NCI-H510A treated with DMSO at 0.1 percent for 48 hours (cell line): ENCODE measurements at regions not wholly inside any gene's neighbourhood (a gene's known extent, or its start where the extent isn't known, plus 50 kb on each side); places are given as distances from the start of the nearest gene placed in this dataset.
A peak's percentile ranks its signal among the peaks of the same experiment; 100 is the strongest.
"Not testable (repeated sequence)": the region's sequence is repeated elsewhere in the genome, so short reads cannot be mapped to it uniquely, and the experiment has no call there.

ENCODE experiments used
- DNase-seq: peaks from one replicate; lab custom pipeline; 2025; lab: John Stamatoyannopoulos, UW

DNA sequence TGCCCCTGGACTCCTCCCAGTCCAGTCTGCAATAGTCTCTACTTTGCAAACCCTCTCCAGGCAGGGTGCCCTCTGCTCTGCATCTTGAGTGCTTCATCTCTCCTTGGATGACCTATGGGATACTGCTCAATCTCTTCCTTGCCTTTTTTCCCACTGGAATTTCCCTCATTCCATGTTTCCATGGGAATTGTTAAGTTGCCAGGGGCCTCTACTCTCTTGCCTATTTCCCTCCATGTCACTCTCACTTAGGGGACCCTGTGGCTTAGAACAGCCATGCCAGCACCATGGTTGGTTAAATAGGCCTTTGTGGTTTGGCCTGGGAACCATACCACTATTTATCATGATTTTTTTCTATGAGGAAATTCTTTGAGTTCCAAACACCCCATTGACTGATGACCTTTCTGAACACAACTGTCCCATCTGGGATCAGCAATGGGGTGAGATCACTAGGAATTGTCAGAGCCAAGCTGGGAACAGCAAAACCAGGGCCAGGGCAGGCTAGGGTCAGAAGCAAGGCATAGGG is 91.4 kb upstream of the RBMS1 start:
- no peak for DNase-seq

DNA sequence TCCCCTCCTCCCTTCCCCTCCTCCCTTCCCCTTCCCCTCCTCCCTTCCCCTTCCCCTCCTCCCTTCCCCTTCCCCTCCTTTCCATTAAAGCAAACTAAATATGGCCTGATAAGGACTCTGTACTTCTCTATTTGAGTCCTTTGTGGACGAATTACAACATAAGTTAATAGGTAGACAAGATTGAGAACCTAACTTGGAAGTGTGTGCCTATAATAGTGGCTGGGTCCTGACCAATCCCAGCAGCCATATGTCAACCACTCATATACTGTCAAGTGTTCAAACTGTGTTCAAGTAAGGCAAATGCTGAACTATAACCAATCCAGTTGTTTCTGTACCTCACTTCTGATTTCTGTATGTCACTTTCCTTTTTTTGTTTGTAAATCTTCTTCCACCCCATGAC is 97.1 kb upstream of the RBMS1 start:
- no peak for DNase-seq

DNA sequence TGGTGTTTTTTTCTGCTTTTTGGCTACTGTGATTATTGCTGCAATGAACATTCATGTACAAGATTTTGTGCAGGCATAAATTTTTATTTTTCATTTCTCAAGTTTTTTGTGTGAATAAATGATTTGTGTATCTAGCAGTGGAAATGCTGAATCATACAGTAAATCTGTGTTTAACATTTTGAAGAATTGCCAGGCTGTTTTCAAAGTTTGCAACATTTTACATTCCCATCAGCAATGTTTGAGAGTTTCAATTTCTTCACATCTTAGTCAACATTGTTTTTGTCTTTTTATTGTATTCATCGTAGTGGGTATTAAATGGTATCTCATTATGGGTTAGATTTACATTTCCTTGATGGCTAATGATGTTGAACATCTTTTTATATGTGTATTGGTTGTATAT is 98.8 kb upstream of the RBMS1 start:
- no peak for DNase-seq

DNA sequence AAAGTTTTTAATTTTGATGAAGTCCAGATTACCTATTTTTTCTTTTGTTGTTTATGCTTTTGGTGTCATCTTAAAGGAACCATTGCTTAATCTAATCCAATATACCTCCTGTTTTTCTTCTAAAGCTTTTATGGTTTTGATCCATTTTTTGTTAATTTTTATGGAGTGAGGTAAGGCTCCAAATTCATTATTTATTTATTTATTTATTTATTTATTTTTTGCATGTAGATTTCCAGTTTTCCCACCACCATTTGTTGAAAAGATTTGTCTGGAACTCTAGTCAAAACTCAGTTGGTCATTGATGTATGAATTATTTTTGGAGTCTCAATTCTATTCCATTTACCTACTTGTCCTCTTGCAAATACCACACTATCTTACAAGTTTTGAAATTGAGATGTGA is 99.4 kb upstream of the RBMS1 start:
- no peak for DNase-seq

DNA sequence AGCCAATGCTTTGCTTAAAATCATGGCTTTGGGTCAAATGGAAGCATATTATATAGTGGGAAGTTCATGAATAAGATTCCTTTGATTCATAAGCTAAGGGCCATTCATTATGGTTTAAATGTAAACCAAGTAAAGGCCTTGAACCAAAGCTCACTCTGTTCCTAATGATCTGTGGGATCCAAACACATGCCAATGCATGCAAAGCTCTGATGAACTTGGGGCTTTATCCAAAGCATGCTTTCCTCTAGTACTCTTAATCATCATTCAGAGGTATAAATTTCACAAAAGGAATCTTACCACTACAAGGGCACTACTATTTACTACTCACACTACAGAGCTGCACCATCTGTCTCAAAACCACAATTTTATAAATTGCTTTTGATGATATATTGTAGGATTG is 102.8 kb upstream of the RBMS1 start:
- DNase-seq = no peak

DNA sequence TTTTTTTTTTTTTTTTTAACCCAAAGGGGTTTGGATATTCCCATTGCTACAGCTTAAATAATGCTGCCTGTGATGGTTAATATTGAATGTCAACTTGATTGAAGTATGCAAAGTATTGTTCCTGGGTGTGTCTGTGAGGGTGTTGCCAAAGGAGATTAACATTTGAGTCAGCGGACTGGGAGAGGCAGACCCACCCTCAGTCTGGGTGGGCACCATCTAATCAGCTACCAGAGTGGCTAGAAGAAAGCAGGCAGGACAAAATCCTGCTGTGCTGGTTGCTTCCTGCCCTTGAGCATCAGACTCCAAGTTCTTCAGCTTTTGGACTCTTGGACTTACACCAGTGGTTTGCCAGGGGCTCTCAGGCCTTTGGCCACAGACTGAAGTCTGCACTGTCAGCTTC is 106.8 kb upstream of the RBMS1 start:
- DNase-seq = not testable (repeated sequence)

DNA sequence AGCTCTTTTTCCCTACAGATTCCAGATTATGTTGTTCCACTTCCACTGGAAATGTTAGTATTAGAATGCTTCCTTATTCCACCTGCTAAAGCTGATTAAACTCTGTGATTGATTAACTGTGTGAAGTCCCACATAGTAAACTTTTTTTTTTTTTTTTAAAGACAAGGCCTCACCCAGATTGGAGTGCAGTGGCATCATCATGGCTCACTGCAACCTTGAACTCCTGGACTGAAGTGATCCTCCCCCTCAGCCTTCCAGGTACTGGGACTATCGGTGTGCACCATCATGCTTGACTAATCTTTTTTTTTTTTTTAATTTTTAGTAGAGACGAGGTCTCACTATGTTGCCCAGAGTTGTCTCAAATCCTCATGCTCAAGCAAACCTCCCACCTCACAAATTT is 108.5 kb upstream of the RBMS1 start:
- no peak for DNase-seq

DNA sequence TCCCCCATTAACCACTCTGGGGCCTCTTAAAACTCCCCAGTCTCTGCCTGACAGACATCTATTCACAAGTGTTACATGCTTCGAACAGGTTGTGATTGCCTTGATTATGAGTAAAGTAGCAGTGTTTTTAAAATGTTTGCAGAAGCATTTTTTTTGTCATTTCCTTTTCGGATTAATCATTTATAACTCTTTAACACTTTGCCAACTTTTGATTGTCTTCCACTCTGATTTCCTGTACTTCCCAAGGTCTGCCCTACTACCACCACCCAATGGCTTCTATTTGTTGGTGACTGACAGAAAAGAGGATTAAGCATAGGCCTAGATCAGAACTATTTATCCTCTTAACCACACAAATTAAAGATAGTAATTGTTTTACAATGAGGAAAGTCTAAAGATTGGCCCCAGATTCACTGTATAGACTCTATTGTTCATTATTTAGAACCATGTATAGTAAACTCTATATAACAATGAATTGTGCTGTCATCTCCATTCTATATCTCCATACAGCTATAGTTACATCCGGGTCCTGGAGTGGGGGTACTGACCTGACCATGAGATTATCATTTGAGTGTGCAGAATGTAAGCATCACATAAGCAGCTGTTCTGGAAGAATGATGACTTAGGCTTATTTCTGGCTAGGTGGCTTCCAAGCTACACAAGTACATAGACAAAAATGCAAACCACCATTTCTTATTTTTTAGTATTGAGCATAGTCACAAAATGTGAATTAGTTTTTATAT is 110.3 kb upstream of the RBMS1 start:
- no peak for DNase-seq

DNA sequence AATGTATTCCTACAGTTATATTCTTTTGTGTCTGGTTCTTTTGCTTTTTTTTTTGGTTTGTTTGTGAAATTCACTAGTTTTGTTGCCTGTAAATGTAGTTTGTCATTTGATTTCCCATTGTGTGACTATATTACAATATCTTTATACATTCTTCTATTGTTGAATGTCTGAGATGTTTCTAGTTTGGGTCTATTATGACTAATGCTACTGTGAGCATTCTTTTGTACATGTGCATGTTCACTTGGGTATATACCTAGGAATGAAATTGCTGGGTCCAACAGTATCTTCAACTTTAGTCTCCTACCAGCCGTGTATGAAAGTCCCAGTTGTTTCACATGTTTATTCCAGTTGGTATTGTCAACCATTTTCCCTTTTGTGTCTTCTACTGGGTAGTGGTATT is 112.7 kb upstream of the RBMS1 start:
- no peak for DNase-seq

DNA sequence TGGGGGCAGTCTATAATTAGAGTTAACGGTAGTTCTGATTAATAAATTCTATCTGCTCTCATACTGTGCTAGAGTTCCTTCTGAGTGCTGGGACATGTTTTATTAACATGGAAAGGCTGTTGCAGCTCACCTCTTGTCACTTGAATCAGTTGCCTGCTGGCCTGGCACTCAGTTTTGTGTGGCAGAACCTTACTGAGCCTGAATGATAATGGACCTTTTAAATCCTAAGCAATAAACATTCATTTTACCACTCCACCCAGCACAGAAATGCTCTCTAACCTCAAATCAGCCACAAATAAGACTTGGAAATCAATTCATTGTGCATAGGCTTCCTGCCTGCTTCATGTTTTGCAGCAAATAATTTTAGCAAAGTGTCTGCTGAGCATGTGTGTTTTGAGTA is 115.0 kb upstream of the RBMS1 start:
- no peak for DNase-seq

DNA sequence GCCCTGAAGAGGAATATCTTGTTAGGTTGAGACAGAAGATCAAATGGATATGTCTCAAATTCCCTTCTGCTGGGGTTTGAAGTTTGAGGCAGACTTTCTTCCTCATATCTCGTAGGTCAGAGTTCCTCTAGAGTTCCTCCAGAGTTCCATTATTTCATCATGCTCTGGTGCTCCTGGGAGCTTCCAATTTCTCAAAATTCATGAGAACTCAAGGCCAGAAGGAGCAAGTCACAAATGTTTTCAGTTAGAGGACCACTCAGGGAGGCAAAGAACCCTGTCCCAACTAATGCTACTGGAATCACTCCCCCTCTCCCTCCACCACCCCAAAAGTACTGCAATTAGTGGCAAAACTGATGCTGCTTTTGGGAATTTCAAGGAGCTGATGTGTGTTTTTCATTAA is 115.7 kb upstream of the RBMS1 start:
- DNase-seq = no peak

DNA sequence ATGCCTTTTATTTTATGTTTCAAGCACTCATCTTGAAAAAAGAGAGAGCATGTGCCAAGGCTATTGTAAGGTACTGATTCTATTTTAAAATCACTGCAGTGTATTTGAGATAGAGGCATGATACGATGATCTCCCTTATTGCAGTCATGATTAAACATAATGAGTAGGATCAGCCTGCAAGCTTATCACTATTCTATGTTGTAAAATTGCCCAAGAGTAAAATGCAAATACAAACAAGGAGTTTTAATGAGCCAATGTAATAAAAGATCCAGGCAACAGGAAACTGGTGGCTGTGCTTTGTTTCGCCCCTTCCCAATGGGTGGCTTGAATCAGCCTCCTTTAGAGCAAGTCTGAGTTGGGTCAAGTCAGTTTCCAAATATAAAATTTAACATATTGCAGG is 116.4 kb upstream of the RBMS1 start:
- DNase-seq = no peak

DNA sequence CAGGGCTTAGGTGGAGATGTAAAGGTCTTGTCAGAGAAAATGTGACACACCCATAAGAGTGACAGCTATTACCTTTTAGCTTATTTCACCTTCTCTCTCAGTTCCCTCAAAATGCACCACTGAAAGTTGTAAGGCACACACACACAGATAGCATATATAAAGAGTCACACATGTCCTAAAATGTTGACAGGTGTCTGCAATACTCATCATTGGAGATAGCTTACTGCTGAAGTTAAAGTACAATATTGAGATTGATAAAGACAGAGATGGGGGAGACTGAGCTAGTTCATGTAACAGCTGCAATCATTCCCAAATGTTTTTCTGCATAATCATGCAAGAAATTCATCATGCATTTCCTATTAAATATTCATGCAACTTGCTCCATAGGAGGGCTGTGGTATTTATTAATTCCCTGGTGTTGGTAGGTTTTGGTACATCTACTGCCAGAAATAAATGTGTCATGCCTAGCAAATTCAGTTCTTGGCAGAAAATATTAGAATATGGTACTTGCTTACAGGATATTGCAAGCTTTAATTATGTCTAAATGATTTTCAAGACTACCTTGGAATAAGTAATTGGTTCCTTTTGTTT is 118.8 kb upstream of the RBMS1 start:
- DNase-seq = no peak

DNA sequence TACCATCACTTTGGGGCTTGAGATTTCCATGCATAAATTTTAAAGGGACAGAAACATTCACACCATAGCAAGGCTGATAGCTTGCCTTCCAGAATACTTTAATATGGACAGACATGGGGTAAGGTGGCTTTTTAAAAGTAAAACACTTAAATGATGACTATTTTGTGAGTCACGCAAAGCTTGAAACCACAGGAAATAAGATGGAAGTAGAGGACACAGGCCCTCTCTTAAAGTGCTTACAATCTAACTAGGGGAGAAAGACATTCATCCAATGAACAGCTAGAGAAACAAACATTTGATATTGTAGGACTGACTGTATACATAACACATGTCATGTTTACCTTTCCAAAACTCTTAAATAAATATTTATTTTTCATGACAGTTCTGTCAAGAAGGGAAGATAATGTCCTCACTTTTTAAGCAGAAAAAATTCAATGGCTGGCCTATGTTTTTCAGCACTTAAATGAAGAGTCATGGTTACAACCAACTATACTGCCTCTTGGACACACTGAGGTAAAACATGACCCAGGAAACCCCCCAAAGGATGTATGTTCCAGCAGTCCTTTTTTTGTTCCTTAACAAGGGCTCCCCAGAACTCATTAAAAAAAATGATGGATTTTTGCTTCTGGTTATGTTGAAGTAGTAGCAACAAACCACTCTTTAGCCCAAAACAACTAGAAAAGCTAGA is 120.0 kb upstream of the RBMS1 start:
- no peak for DNase-seq

DNA sequence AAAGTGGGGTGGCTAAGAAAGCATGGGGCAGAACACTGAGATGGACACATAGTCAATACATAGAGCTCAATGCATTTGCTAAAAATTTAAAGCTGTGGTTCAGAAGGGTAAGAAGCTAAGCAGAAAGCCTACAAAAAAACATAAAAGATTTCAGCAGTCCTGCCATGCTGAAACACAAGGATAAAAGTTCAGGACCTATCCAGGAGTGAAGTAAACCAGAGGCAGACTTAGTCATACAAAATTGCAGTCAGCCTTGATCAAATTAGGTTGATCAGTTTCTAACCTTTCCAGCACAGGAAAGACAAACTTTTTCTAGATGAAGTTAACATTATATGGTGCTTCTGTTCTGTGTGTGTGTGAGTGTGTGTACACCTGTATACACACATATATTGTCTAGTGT is 120.8 kb upstream of the RBMS1 start:
- no peak for DNase-seq

DNA sequence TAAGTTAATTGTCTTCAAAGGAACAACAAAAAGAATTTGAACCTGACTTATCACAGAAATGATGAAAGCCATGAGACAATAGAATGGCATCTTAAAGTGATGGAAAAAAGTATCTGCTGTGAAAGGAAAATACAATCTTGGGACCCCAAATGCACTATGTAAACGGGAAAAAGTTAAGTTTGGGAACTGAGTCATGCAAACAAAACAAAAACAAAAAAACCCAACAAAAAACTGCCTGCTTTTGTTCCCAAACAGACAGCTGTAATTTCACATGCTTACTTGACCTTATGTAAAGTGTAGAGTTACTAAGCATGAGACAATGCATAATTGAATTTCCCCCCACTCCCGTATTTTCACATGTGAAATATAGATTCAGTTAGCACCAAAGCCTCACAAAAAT is 122.1 kb upstream of the RBMS1 start:
- no peak for DNase-seq

DNA sequence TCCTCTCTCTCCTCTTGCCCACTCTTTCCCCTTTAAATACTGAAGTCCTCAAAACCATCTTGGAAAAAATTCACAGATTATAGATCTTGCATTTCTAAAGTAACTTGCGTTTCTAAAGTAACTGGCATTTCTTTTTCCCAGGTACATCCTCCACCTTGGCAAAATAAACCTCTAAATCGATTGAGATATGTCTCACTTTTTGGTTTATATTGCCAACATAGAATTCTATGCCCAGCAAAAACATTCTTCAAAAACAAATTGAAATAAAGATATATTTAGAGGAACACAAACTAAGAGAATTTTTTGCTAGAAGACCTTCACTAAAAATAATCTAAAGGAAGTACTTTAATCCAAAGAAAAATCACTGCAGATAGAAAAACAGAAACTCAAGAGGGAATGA is 122.5 kb upstream of the RBMS1 start:
- DNase-seq = no peak

DNA sequence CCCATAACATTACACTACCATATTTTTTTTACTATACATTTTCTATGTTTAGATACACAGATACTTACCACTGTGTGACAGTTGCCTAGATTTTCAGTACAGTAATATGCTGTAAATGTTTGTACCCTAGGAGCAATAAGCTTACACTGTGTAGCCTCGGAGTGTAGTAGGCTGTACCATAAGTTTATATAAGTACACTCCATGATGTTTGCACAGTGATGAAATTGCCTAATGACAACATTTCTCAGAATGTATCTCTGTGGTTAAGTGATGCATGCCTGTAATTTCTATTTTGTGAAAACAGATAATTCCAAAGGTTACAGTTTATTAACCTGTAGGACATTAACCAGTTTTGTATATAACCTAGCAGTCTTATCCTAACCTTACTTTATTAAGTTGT is 128.1 kb upstream of the RBMS1 start:
- peak; percentile 24 for DNase-seq

DNA sequence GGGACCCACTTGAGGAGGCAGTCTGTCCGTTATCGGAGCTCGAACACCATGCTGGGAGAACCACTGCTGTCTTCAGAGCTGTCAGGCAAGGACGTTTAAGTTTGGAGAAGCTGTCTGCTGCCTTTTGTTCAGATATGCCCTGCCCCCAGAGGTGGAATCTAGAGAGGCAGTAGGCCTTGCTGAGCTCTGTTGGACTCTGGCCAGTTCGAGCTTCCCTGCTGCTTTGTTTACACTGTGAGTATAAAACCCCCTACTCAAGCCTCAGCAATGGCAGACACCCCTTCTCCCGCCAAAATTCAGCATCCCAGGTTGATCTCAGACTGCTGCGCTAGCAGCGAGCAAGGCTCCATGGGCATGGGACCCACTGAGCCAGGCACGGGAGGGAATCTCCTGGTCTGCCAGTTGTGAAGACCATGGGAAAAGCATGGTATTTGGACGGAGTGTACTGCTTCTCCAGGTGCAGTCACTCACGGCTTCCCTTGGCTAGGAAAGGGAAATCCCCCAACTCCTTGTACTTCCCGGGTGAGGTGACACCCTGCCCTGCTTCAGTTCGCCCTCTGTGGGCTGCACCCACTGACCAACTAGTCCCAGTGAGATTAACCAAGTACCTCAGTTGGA is 134.5 kb upstream of the RBMS1 start:
- not testable (repeated sequence) for DNase-seq

DNA sequence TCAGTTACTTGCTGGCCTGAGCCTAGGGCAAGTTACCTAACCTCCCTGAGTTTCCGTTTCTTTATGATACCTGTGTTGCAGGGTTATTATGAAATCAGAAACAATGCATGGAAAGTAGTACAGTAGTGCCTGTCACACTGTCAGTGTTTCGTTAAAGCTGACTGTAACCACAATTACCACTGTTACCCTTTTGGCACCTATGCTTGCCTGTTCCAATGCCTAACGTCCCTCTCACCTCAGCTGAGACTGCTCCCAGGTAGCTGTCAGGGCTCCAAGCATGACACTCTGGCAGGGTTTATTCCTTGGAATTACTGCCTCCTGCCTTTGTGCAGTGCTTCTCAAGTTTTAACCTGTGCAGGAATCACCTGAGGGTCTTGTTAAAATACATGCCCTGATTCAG is 135.2 kb upstream of the RBMS1 start:
- no peak for DNase-seq

DNA sequence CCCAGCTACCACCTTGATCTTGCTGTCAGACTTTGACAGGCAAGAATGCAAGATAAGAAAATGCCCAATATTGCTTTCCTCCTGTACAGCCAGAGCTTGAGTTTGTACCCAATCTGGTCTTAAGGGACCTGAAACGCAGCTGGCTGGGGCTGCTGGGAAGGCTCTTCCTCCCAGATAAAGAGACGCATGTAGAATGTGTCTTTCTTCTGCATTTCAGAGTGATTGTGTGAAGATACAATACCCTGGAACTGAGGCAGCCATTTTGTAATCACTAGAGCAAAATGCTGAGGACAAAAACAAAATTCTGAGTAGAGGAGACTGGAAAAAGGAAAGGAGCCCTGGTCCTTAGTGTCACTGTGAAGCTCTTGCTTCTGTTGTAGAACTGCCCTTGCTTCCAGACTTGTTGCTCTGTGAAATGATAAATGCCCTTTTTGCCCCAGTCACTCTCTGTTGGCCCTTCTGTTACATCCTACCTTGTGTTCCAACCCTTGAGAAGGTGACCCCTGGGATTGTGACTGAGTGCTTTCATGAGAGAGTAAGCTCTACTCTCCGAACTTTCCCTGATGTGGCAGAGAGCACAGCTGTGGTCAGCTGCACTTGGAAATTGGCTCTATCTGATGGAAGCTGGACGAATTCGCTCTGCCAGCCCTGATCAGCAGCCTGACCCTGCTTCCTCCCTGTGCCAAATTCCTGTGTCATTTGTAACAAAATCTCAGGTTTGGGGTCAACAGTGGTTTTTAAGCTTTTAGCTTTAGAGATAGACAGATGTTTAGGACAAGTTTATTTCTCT is 137.4 kb upstream of the RBMS1 start:
- no peak for DNase-seq
